ENCODE measurements at regions not wholly inside any gene's neighbourhood (a gene's known extent, or its start where the extent isn't known, plus 50 kb on each side); places are given as distances from the start of the nearest gene placed in this dataset.

DNA sequence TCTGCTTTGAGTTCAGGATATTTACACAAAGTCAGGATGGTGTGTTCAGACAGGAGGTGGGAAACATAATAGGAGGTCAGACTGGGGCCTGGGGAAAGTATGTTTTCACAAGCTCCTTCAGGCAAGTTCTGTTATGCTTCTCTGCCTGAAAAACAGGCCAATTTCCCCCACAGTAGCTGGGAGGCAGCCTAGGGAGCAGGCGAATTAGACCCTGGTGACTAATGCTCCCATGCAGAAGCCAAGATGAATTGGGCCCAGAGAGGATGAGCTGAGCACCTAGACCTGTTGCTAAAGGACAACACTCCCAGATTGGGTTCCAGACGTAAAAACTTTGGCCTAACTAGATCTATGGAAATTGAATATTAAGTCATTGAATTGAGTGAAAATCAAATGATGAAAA is 142.2 kb upstream of the MAP3K7 start (continued):
- TF ChIP-seq, protein P1, sequence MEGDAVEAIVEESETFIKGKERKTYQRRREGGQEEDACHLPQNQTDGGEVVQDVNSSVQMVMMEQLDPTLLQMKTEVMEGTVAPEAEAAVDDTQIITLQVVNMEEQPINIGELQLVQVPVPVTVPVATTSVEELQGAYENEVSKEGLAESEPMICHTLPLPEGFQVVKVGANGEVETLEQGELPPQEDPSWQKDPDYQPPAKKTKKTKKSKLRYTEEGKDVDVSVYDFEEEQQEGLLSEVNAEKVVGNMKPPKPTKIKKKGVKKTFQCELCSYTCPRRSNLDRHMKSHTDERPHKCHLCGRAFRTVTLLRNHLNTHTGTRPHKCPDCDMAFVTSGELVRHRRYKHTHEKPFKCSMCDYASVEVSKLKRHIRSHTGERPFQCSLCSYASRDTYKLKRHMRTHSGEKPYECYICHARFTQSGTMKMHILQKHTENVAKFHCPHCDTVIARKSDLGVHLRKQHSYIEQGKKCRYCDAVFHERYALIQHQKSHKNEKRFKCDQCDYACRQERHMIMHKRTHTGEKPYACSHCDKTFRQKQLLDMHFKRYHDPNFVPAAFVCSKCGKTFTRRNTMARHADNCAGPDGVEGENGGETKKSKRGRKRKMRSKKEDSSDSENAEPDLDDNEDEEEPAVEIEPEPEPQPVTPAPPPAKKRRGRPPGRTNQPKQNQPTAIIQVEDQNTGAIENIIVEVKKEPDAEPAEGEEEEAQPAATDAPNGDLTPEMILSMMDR (IDR thresholded peaks at IDR 0.05; ENCODE audit: low read depth, low read length, missing input control), result no peak
- no peak for TF ChIP-seq TAF1 (conservative IDR thresholded peaks at IDR 0.05)

DNA sequence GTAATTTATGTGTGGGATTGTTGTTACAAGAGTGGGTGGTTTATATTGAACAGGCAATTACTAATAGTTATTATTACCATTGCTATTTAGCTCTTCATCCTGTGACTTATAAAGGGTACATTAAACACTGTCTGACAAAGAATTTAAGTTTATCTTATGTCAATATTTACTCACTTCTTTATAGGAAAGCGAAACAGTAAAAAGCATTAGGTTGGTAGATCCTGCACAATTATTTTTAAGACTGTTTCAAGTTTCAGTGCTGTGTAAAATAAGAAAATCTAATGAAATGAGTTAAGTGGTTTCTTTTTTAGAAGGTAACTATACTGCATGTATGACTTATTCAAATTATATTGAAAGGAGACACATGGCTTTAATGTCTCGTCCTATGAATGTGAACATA is 135.8 kb upstream of the MAP3K7 start:
- Histone ChIP-seq H3K36me3 (ENCODE audit: control insufficient read depth in 4 of 4, insufficient read depth in 3 of 4, low read depth in 1 of 4, low read length in 3 of 4) (no peaks in the 10 kb centered on the region), H3K27ac (ENCODE audit: low read depth in 1 of 2, low read length in 2 of 2) (no peak overlapping the region), H3K4me3 (ENCODE audit: low read depth in 1 of 3, low read length in 3 of 3) (no peak overlapping the region), H3K4me1 (ENCODE audit: control insufficient read depth in 4 of 4, insufficient read depth in 4 of 4, low read length in 3 of 4) (no peaks in the 10 kb centered on the region), H3K27me3 (ENCODE audit: control insufficient read depth in 4 of 4, insufficient read depth in 4 of 4, low read length in 3 of 4) (peaks cover 0 to 6% (median 0%) of the 10 kb centered on the region in 4 donors), H3K9me3 (ENCODE audit: control insufficient read depth in 4 of 4, low read length in 3 of 4) (no peaks in the 10 kb centered on the region), H3K9ac (ENCODE audit: low read depth in 1 of 2, low read length in 2 of 2) (no peak overlapping the region)
- DNase-seq (ENCODE audit: low spot score), result no peak
- 69% methylated on average over 2 of the region's 2 CpGs for WGBS
- TF ChIP-seq YY1 (IDR thresholded peaks at IDR 0.05) (no peak), NR2F2 (IDR thresholded peaks at IDR 0.05) (no peak), JUND (IDR thresholded peaks at IDR 0.05) (no peak), GABPA (IDR thresholded peaks at IDR 0.05 in 1 of 2, conservative IDR thresholded peaks at IDR 0.05 in 1 of 2) (no peak), SP1 (IDR thresholded peaks at IDR 0.05) (no peak)
- TF ChIP-seq, protein P2, sequence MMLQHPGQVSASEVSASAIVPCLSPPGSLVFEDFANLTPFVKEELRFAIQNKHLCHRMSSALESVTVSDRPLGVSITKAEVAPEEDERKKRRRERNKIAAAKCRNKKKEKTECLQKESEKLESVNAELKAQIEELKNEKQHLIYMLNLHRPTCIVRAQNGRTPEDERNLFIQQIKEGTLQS (IDR thresholded peaks at IDR 0.05), result no peak
- TF ChIP-seq, protein P3, sequence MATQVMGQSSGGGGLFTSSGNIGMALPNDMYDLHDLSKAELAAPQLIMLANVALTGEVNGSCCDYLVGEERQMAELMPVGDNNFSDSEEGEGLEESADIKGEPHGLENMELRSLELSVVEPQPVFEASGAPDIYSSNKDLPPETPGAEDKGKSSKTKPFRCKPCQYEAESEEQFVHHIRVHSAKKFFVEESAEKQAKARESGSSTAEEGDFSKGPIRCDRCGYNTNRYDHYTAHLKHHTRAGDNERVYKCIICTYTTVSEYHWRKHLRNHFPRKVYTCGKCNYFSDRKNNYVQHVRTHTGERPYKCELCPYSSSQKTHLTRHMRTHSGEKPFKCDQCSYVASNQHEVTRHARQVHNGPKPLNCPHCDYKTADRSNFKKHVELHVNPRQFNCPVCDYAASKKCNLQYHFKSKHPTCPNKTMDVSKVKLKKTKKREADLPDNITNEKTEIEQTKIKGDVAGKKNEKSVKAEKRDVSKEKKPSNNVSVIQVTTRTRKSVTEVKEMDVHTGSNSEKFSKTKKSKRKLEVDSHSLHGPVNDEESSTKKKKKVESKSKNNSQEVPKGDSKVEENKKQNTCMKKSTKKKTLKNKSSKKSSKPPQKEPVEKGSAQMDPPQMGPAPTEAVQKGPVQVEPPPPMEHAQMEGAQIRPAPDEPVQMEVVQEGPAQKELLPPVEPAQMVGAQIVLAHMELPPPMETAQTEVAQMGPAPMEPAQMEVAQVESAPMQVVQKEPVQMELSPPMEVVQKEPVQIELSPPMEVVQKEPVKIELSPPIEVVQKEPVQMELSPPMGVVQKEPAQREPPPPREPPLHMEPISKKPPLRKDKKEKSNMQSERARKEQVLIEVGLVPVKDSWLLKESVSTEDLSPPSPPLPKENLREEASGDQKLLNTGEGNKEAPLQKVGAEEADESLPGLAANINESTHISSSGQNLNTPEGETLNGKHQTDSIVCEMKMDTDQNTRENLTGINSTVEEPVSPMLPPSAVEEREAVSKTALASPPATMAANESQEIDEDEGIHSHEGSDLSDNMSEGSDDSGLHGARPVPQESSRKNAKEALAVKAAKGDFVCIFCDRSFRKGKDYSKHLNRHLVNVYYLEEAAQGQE (IDR thresholded peaks at IDR 0.05), result no peak
- TF ChIP-seq, protein P4, sequence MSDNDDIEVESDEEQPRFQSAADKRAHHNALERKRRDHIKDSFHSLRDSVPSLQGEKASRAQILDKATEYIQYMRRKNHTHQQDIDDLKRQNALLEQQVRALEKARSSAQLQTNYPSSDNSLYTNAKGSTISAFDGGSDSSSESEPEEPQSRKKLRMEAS (IDR thresholded peaks at IDR 0.05), result no peak

DNA sequence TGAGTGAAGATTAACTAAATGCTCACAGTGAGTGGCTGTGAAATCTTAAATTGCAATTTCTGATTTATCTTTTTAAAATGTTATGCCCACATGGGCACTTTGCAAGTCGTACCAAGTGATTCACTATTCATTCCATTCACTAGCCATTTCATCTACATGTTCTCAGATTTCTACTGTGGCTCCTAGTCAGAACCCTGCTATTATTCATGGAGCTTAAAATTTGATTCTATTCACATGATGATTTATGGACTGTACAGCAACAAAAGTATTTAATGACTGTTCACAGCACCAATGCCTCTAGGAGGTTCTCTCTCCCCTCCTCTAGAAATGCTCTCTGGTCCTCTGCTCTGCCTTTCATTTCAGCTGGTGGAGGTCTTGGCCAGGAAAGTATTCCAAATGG is 133.5 kb upstream of the MAP3K7 start:
- Histone ChIP-seq H3K36me3 (ENCODE audit: control insufficient read depth in 4 of 4, insufficient read depth in 3 of 4, low read depth in 1 of 4, low read length in 3 of 4) (no peaks in the 10 kb centered on the region), H3K27me3 (ENCODE audit: control insufficient read depth in 4 of 4, insufficient read depth in 4 of 4, low read length in 3 of 4) (peaks cover 0 to 6% (median 0%) of the 10 kb centered on the region in 4 donors), H3K9me3 (ENCODE audit: control insufficient read depth in 4 of 4, low read length in 3 of 4) (no peaks in the 10 kb centered on the region), H3K9ac (ENCODE audit: low read depth in 1 of 2, low read length in 2 of 2) (no peak overlapping the region), H3K4me3 (ENCODE audit: low read depth in 1 of 3, low read length in 3 of 3) (no peak overlapping the region), H3K4me1 (ENCODE audit: control insufficient read depth in 4 of 4, insufficient read depth in 4 of 4, low read length in 3 of 4) (no peaks in the 10 kb centered on the region), H3K27ac (ENCODE audit: low read depth in 1 of 2, low read length in 2 of 2) (no peak overlapping the region)
- DNase-seq (ENCODE audit: low spot score), result no peak
- 54% methylated on average over 1 of the region's 1 CpG for WGBS
- no peak for TF ChIP-seq RAD21 (IDR thresholded peaks at IDR 0.05)
- TF ChIP-seq, protein P5, sequence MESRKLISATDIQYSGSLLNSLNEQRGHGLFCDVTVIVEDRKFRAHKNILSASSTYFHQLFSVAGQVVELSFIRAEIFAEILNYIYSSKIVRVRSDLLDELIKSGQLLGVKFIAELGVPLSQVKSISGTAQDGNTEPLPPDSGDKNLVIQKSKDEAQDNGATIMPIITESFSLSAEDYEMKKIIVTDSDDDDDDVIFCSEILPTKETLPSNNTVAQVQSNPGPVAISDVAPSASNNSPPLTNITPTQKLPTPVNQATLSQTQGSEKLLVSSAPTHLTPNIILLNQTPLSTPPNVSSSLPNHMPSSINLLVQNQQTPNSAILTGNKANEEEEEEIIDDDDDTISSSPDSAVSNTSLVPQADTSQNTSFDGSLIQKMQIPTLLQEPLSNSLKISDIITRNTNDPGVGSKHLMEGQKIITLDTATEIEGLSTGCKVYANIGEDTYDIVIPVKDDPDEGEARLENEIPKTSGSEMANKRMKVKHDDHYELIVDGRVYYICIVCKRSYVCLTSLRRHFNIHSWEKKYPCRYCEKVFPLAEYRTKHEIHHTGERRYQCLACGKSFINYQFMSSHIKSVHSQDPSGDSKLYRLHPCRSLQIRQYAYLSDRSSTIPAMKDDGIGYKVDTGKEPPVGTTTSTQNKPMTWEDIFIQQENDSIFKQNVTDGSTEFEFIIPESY (IDR thresholded peaks at IDR 0.05), result no peak
- TF ChIP-seq, protein P3 (IDR thresholded peaks at IDR 0.05), result no peak
- TF ChIP-seq NR2F2 (IDR thresholded peaks at IDR 0.05), result no peak
- no peak for TF ChIP-seq HNF4G (IDR thresholded peaks at IDR 0.05)
- no peak for TF ChIP-seq FOXA2 (IDR thresholded peaks at IDR 0.05)
- TF ChIP-seq JUND (IDR thresholded peaks at IDR 0.05), result no peak
- no peak for TF ChIP-seq HNF4A (conservative IDR thresholded peaks at IDR 0.05)
- no peak for TF ChIP-seq YY1 (IDR thresholded peaks at IDR 0.05)
- TF ChIP-seq TAF1 (conservative IDR thresholded peaks at IDR 0.05), result no peak
- TF ChIP-seq, protein P4 (IDR thresholded peaks at IDR 0.05), result no peak
- no peak for TF ChIP-seq GABPA (IDR thresholded peaks at IDR 0.05 in 1 of 2, conservative IDR thresholded peaks at IDR 0.05 in 1 of 2)
- TF ChIP-seq SP1 (IDR thresholded peaks at IDR 0.05), result no peak
- TF ChIP-seq FOXA1 (IDR thresholded peaks at IDR 0.05), result no peak
- no peak for TF ChIP-seq EGR1 (IDR thresholded peaks at IDR 0.05; ENCODE audit: low read depth in 2 of 2)
- TF ChIP-seq, protein P2 (IDR thresholded peaks at IDR 0.05), result no peak

Data from liver (tissue), 8 donors.